ENCODE measurements at regions not wholly inside any gene's neighbourhood (a gene's known extent, or its start where the extent isn't known, plus 50 kb on each side); places are given as distances from the start of the nearest gene placed in this dataset.

GRCh38 chr1:60563777-60564535 lies 490.4 kb upstream of the C1orf87 start (continued):
- no peak for TF ChIP-seq SIN3A (IDR thresholded peaks at IDR 0.05; ENCODE audit: low read depth)
- TF ChIP-seq YY1 (IDR thresholded peaks at IDR 0.05; ENCODE audit: extremely low read depth, insufficient replicate concordance, low read depth, low read length), result no peak

GRCh38 chr1:60562740-60563139 lies 489.2 kb upstream of the C1orf87 start:
- no peak overlapping the region for H2AFZ ChIP-seq (ENCODE audit: low read depth, low read length, poor library complexity, severe bottlenecking)

More at GRCh38 chr1:60562740-60563139, 489.2 kb upstream of the C1orf87 start:
- no TSS peak for BruUV-seq (replicated peaks)
- Histone ChIP-seq H3K4me1 (ENCODE audit: control insufficient read depth in 1 of 2, insufficient read depth in 2 of 2, low read length in 2 of 2) (no peaks in the 10 kb centered on the region), H3K4me2 (ENCODE audit: low read length) (no peak overlapping the region), H3K9ac (ENCODE audit: low read length) (no peak overlapping the region), H4K20me1 (ENCODE audit: insufficient read depth) (no peaks in the 10 kb centered on the region), H3K36me3 (ENCODE audit: control insufficient read depth in 1 of 2, insufficient read depth in 2 of 2, low read length in 2 of 2) (no peaks in the 10 kb centered on the region), H3K79me2 (ENCODE audit: insufficient read depth, low read length) (no peaks in the 10 kb centered on the region), H3K4me3 (replicated peaks in 1 of 2; ENCODE audit: low read depth in 1 of 2, low read length in 2 of 2) (no peak overlapping the region), H3K9me2 (ENCODE audit: insufficient read depth) (no peaks in the 10 kb centered on the region), H3K9me3 (ENCODE audit: control insufficient read depth in 1 of 2, insufficient read depth in 1 of 2, low read depth in 1 of 2, low read length in 2 of 2) (no peaks in the 10 kb centered on the region), H3K27me3 (ENCODE audit: insufficient read depth, low read length) (peaks cover 8% of the 10 kb centered on the region), H3K27ac (ENCODE audit: low read depth, low read length) (no peak overlapping the region)
- DNase-seq (ENCODE audit: low read depth, low spot score), result no peak
- TF ChIP-seq YY1 (IDR thresholded peaks at IDR 0.05; ENCODE audit: extremely low read depth, insufficient replicate concordance, low read depth, low read length) (no peak), EZH2phosphoT487 (IDR thresholded peaks at IDR 0.05; ENCODE audit: borderline replicate concordance) (no peak), MAX (IDR thresholded peaks at IDR 0.05) (no peak), TCF7L2 (IDR thresholded peaks at IDR 0.05; ENCODE audit: borderline replicate concordance, extremely low read depth, insufficient read depth, insufficient read length) (no peak), CTCF (IDR thresholded peaks at IDR 0.05 in 2 of 3, conservative IDR thresholded peaks at IDR 0.05 in 1 of 3; ENCODE audit: borderline replicate concordance in 1 of 3, insufficient read depth in 1 of 3, low read depth in 2 of 3, low read length in 2 of 3) (no peak), EGR1 (IDR thresholded peaks at IDR 0.05; ENCODE audit: low read depth) (no peak), ATF3 (IDR thresholded peaks at IDR 0.05) (no peak), REST (IDR thresholded peaks at IDR 0.05; ENCODE audit: low read depth) (no peak), POLR2A (IDR thresholded peaks at IDR 0.05; ENCODE audit: borderline replicate concordance, extremely low read depth, insufficient read depth, insufficient read length) (no peak), JUND (IDR thresholded peaks at IDR 0.05) (no peak), ZFX (IDR thresholded peaks at IDR 0.05) (no peak), RAD21 (IDR thresholded peaks at IDR 0.05; ENCODE audit: low read depth) (no peak), SRF (IDR thresholded peaks at IDR 0.05; ENCODE audit: low read depth) (no peak), ZBTB33 (IDR thresholded peaks at IDR 0.05; ENCODE audit: extremely low read depth, insufficient replicate concordance, low read length) (no peak), SIN3A (IDR thresholded peaks at IDR 0.05; ENCODE audit: low read depth) (no peak), FOSL1 (IDR thresholded peaks at IDR 0.05; ENCODE audit: low read depth) (no peak)
- intact Hi-C loops (cut with micrococcal nuclease), result no loop called here
- POLR2A ChIA-PET, result interaction anchor here (1.6 kb wide), 1 partner anchor 9 kb away, joined by 4 read pairs; no protein-coding TSS in a partner anchor
- CTCF ChIA-PET, result no interaction called here
- RAD21 ChIA-PET (ENCODE audit: low non-redundant PET in 1 of 2, low total read pairs in 2 of 2, uncharacterized antibody in 2 of 2, unreplicated experiment in 2 of 2), result no interaction called here
- ATAC-seq, result no peak

All from HCT116 (cell line).